ENCODE measurements at regions not wholly inside any gene's neighbourhood (a gene's known extent, or its start where the extent isn't known, plus 50 kb on each side); places are given as distances from the start of the nearest gene placed in this dataset.
"Not testable (repeated sequence)": the region's sequence is repeated elsewhere in the genome, so short reads cannot be mapped to it uniquely, and the experiment has no call there.

GRCh38 chr12:87254381-87255030 lies 774.7 kb downstream of the C12orf50 start:
- peak; percentile 66 for DNase-seq (ENCODE audit: low spot score)

DNA sequence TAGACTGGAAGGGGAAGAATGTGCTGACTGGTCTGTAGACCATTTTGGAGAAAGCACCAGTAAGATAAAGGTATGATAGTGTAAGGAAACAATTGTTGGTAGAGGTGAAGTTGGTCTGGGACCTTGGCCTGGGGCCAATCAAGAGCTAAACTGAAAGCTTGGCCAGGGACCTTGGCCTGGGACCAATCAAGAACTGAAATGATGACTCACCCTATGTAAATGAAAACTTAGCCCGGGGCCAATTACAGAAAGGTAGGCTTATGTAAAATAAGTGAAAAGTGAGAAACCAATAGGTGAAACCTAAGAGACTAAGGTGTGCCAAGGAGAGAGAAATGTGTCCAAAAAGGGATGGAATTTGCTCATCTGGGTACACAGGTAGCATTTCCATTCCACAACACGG lies 776.0 kb downstream of the C12orf50 start:
- no peak for DNase-seq (ENCODE audit: low spot score)

DNA sequence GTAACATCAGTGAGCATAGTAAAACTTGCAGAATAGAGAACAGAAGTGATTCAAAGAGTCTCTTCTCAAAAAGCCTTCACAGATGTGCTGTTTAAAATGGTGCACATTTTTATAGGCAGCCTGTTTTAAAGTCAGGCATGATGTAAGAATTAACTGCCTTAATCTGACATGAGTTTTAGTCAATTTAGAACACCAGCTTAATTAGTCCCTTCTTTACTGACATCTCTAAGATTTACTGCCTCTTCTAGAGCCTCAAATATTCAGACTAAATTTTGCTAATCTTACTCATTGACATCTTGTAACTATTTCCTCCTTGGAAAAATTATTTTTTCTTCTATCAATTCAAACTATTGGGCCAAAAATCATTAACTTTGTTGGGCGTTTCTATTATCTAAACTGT lies 782.5 kb downstream of the C12orf50 start:
- no peak for DNase-seq (ENCODE audit: low spot score)

- DNase-seq (ENCODE audit: low spot score), result no peak
Observed at GRCh38 chr12:87238466-87238865, 790.7 kb downstream of the C12orf50 start.

GRCh38 chr12:87234898-87235297 lies 794.3 kb downstream of the C12orf50 start:
- no peak for DNase-seq (ENCODE audit: low spot score)

DNA sequence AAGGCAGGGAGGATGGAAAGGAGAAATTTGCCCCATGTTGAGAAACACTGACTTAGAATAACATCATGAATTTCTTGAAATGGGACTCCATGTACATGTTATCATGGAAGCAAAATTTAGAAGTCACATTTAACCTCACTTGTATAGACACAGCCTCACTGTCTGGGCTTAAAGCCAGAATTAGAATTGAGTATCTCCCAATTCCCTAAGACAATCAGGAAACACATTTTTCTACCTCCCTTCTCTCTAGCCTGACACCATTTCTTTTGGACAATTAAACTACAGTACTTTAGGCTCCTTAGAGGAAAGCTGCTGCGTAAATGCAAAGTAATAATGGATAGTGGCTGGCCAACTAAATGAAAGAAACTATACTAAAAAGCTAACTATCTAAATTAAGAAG lies 795.5 kb downstream of the C12orf50 start:
- peak; percentile 42 for DNase-seq (ENCODE audit: low spot score)

DNA sequence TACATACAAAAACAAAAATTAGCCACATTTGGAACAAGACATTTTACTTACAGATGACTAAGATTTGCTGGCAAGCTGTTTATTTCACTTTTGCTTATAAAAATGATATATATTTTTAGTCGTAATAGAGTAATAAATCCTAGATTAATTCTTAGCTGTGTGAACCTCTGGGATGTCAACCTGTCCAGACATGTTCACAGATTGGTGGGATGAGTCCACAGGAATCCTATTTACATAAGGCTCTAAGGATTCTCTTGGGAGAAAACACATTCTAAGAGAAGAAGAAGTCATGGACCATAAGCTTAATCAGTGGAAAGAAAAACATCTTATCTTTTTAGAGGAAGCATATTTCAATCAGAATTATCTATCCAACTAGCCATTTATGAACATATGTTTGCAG lies 797.4 kb downstream of the C12orf50 start:
- DNase-seq (ENCODE audit: low spot score), result no peak

GRCh38 chr12:87230441-87230840 lies 798.8 kb downstream of the C12orf50 start:
- DNase-seq (ENCODE audit: low spot score), result no peak

- DNase-seq (ENCODE audit: low spot score), result no peak
Observed at GRCh38 chr12:87227162-87227561, 802.0 kb downstream of the C12orf50 start.

- DNase-seq (ENCODE audit: low spot score), result no peak
Observed at GRCh38 chr12:87217491-87217890, 811.7 kb downstream of the C12orf50 start.

- DNase-seq (ENCODE audit: low spot score), result no peak
Observed at GRCh38 chr12:87216436-87216835, 812.8 kb downstream of the C12orf50 start.

DNA sequence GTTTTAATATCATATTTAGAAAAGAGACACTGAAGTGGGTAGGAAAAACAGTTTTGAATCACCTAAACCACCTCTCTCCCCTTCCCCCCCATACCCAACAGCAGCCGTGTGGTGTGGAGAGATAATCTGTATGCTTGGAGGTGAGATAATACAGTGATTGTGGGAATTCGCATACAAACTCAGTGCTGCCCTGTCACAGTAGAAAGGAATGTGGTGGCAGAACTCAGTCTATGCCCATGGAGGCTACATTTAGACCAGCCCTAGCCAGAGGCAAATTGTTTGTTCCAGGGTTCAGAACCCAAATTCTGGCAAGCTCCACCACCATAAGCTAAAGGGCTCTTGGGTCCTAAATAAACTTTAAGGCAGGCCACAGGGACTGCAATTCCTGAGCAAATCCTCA lies 827.0 kb downstream of the C12orf50 start:
- no peak for DNase-seq (ENCODE audit: low spot score)

DNA sequence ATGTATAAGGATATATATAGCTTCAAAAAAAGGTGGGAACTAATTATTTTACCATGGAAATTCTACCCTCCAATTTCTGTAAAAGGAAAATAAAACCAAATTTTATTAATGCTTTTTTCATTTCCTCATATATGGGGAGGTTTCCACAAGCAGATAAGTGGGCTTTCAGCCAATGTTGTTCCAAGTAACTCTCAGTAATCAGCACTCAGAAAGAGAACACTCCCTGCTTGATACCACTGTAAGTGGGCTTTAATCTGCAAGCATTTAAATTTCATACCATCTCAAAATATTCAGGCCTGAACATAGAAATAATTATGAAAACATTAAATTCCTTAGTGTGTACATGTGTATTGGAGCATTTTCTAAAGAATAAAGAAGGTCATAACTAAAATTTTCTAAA lies 827.6 kb downstream of the C12orf50 start:
- no peak for DNase-seq (ENCODE audit: low spot score)

DNA sequence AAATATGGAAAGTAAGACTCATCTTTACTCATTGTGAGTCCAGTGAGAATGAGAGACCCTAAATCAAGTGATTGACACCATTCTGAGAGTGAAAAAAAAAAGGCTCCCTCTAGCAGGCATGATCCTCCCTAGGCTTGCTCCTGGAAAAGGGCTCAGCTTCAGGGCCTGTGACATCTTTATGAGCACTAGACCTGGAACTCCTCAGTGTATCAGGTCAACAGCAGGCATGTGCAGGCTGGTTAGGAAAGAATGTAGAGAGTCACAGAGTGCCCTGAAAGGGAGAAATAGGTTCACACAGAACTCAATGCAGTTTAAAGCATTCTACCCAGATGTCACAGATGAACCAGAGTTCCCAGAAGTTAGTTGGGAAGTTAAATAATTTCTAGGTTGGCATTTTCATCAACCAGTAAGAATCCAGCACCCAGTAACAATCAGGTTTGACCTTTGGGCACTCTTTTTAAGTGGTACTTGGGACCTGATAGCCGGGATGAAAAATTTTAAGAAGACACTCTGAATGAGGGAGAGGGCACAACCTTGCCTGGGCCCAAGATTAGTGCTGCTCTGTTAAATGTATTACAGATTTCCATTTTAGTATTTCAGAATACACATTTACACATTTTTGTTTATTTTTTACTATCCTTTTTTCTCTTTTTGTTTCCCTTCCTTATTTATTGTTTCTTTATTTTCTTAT lies 828.8 kb downstream of the C12orf50 start:
- no peak for DNase-seq (ENCODE audit: low spot score)

DNA sequence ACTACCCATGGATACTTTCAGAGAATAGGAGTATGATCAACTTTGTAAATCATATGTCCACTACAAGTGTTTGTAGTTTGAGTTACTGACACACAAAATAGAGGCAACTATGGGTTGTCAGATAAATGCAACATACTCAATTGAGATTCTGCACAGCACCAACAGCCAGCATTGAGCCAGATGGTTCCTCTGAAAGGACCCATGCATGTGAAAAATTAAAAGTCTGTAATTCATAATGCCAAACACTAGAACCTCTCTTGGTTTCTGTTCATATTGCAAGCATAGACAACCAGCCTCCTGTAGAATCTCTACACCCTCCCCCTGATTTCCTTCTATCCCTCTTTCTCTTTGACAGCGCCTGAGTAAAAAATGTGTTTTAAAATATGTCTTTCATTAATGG lies 831.0 kb downstream of the C12orf50 start:
- DNase-seq (ENCODE audit: low spot score), result peak; percentile 45

GRCh38 chr12:87196321-87196720 lies 832.9 kb downstream of the C12orf50 start:
- peak; percentile 85 for DNase-seq (ENCODE audit: low spot score)

DNA sequence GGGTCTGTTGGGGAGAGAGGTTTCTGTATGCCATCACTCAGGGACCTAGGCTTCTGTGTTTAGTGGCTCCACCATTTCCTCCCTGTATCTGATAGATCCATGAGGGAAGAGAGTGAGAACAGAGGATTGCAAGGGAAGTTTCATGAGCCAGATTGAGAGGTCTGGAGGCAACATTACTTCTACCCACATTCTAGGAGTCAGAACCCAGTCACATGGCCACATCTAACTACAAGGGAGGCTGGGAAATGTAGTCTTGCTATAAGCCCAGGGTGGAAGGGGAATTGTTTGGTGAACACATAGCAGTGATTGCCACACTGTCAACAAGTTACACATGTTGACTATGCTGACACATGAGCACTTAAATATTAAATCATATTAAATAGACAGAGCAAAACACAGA lies 834.8 kb downstream of the C12orf50 start:
- not testable (repeated sequence) for DNase-seq (ENCODE audit: low spot score)

GRCh38 chr12:87185367-87185766 lies 843.8 kb downstream of the C12orf50 start:
- DNase-seq (ENCODE audit: low spot score), result no peak

GRCh38 chr12:87182696-87183233 lies 846.4 kb downstream of the C12orf50 start:
- no peak for DNase-seq (ENCODE audit: low spot score)

- no peak for DNase-seq (ENCODE audit: low spot score)
Observed at GRCh38 chr12:87171356-87171755, 857.8 kb downstream of the C12orf50 start.

- no peak for DNase-seq (ENCODE audit: low spot score)
Observed at GRCh38 chr12:87169010-87169409, 860.2 kb downstream of the C12orf50 start.

DNA sequence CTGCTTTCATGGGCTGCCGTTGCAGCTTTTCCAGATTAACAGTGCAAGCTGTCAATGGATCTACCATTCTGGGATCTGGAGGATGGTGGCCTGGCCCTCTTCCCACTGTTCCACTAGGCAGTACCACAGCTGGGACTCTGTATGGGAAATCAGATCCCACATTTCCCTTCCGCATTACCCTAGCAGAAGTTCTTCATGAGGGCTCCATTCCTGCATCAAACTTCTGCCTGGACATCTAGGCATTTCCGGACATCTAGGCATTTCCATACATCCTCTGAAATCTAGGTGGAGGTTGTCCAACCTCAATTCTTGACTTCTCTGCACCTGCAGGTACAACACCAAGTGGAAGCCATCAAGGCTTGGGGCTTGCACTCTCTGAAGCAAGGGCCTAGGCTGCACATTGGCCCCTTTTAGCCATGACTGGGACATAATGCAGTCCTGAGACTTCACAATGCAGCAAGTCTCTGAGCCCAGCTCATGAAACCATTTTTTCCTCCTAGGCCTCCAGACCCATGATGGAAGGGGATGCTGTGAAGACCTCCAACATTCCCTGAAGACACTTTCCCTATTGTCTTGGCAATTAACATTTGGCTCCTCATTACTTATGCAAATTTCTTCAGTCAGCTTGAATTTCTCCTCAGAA lies 863.3 kb downstream of the C12orf50 start:
- no peak for DNase-seq (ENCODE audit: low spot score)

GRCh38 chr12:87163122-87163521 lies 866.1 kb downstream of the C12orf50 start:
- no peak for DNase-seq (ENCODE audit: low spot score)
